AG10803 (cell line): ENCODE measurements at regions not wholly inside any gene's neighbourhood (a gene's known extent, or its start where the extent isn't known, plus 50 kb on each side); places are given as distances from the start of the nearest gene placed in this dataset.
"Not testable (repeated sequence)": the region's sequence is repeated elsewhere in the genome, so short reads cannot be mapped to it uniquely, and the experiment has no call there.

Source experiments
- DNase-seq: peaks from one replicate; pipeline ENCODE4 v3.0.0; 2010; ENCODE audit warnings: low read depth
- H3K4me3 ChIP-seq: 2 replicates; pipeline ENCODE4 v1.5.1; 2011; ENCODE audit warnings: mild to moderate bottlenecking, low read length, control low read depth
- CTCF ChIP-seq: conservative IDR thresholded peaks from 2 replicates; pipeline ENCODE4 v1.5.1; 2011; ENCODE audit warnings: mild to moderate bottlenecking, low read length, control low read depth, inconsistent platforms

GRCh38 chr6:26185802-26186201 is 98.6 kb downstream of the HFE start:
- no peak overlapping the region for H3K4me3 ChIP-seq
- no peak for TF ChIP-seq CTCF
- no peak for DNase-seq

DNA sequence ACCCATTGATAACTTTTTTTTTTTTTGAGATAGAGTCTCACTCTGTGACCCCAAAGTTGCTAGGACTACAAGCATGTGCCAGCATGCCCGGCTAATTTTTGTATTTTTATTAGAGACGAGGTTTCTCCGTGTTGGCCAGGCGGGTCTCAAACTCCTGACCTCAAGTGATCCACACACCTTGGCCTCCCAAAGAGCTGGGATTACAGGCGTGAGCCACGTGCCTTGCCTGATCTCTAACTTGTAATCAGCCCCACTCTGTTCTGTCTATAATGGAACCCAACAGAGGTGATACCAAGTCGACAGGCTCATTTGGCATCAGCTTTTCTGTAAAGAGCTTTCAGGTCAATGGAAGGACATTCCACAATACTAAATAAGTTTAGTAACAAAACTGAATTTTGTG is 99.4 kb downstream of the HFE start:
- no peak for TF ChIP-seq CTCF
- no peak overlapping the region for H3K4me3 ChIP-seq
- no peak for DNase-seq

- DNase-seq = no peak
- no peak for TF ChIP-seq CTCF
- no peak overlapping the region for H3K4me3 ChIP-seq
Measured at GRCh38 chr6:26187292-26187691, 100.1 kb downstream of the HFE start.

DNA sequence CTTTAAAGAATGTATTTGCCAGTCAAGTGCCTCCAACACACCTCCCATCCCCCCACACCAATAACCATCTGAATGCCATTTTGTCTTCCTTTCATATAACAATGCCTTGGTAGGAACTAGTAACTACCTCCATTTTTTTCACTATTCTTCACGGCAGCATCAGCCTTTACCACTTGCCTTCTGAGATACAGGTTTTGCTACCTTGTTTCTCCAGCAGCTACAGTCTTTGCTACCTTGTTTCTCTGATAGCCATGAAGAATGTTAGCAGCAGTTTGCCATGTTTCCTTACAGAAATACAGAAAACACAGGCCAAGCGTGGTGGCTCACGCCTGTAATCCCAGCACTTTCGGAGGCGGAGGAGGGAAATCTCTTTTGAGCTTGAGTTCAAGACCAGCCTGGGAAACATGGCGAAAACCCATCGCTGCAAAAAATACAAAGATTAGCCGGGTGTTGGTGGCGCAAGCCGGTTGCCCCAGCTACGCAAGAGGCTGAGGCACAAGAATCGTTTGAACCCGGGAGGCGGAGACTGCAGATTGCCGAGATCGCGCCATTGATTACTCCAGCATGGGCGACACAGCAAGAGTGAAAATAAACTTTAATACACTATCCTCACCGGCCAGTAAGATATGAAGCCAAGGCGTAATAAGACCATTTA is 100.9 kb downstream of the HFE start:
- peak overlapping the region; percentile 68 for H3K4me3 ChIP-seq
- 0 out of 2 replicates have a peak, but pooled peaks have one; percentile 0 for TF ChIP-seq CTCF
- DNase-seq = peak; percentile 54

DNA sequence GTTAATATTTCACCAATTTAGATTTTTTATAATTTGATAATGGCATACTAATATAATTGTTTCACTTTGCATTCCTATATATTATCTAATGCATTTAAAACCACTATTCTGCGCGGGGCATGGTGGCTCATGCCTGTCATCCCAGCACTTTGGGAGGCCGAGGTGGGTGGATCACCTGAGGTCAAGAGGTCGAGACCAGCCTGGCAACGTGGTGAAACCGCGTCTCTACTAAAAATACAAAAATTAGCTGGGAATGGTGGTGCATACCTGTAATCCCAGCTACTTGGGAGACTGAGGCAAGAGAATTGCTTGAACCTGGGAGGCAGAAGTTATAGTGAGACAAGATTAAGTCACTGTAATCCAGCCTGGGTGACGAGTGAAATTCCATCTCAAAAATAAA is 104.3 kb downstream of the HFE start:
- H3K4me3 ChIP-seq, DNase-seq: not testable (repeated sequence)

- no peak for TF ChIP-seq CTCF
- DNase-seq = no peak
- H3K4me3 ChIP-seq = no peak overlapping the region
Measured at GRCh38 chr6:26193467-26194328, 106.5 kb downstream of the HFE start.

- DNase-seq = no peak
- H3K4me3 ChIP-seq = peak overlapping the region; percentile 73; the same call in 1 of the 2 replicates
- TF ChIP-seq CTCF = no peak
Measured at GRCh38 chr6:26194329-26194701, 107.1 kb downstream of the HFE start.
